SK-N-SH treated with all-trans-retinoic acid at 6 μM for 48 hours (cell line): ENCODE measurements at regions not wholly inside any gene's neighbourhood (a gene's known extent, or its start where the extent isn't known, plus 50 kb on each side); places are given as distances from the start of the nearest gene placed in this dataset.

Experiments used
- ATAC-seq: fragments of 200-7000 bp; cut with Tn5 transposase; 3 replicates; pipeline ENCODE4 v1.9.1; 2020; ENCODE audit warnings: mild to moderate bottlenecking, moderate library complexity
- ARNTL ChIP-seq: fragments of 450-650 bp; formaldehyde crosslinking; IDR thresholded peaks from 2 replicates; pipeline ENCODE4 v1.5.0; 2020; ENCODE audit warnings: low read depth, mild to moderate bottlenecking, moderate library complexity, borderline replicate concordance
- BACH2 ChIP-seq: fragments of 250-450 bp; sonication (Bioruptor Pico); IDR thresholded peaks from 2 replicates; pipeline ENCODE4 v1.9.0; 2021; ENCODE audit warnings: mild to moderate bottlenecking, borderline replicate concordance
- CREB5 ChIP-seq: fragments of 250-450 bp; sonication (Bioruptor Pico); IDR thresholded peaks from 2 replicates; pipeline ENCODE4 v1.5.1; 2020; ENCODE audit warnings: low read depth, mild to moderate bottlenecking, moderate library complexity
- CSDC2 ChIP-seq: fragments of 250-450 bp; sonication (Bioruptor Pico); IDR thresholded peaks from 2 replicates; pipeline ENCODE4 v1.5.0; 2020; ENCODE audit warnings: mild to moderate bottlenecking, moderate library complexity
- CSRNP3 ChIP-seq: fragments of 250-450 bp; sonication (Bioruptor Pico); IDR thresholded peaks from 2 replicates; pipeline ENCODE4 v1.5.1; 2021; ENCODE audit warnings: mild to moderate bottlenecking, moderate library complexity
- ESRRG ChIP-seq: fragments of 250-450 bp; sonication (Bioruptor Pico); IDR thresholded peaks from 2 replicates; pipeline ENCODE4 v1.6.1; 2021; ENCODE audit warnings: mild to moderate bottlenecking
- GLIS3 ChIP-seq: fragments of 250-450 bp; sonication (Bioruptor Pico); IDR thresholded peaks from 2 replicates; pipeline ENCODE4 v1.5.0; 2020; ENCODE audit warnings: mild to moderate bottlenecking, moderate library complexity
- PATZ1 ChIP-seq: fragments of 250-450 bp; sonication (Bioruptor Pico); IDR thresholded peaks from 2 replicates; pipeline ENCODE4 v1.8.0; 2020; ENCODE audit warnings: mild to moderate bottlenecking, moderate library complexity, borderline replicate concordance
- POU6F1 ChIP-seq: fragments of 250-450 bp; sonication (Bioruptor Pico); IDR thresholded peaks from 2 replicates; pipeline ENCODE4 v1.8.0; 2021; ENCODE audit warnings: low read depth, mild to moderate bottlenecking, moderate library complexity, borderline replicate concordance
- PPARA ChIP-seq: fragments of 250-450 bp; sonication (Bioruptor Pico); IDR thresholded peaks from 2 replicates; pipeline ENCODE4 v1.5.0; 2020; ENCODE audit warnings: mild to moderate bottlenecking, borderline replicate concordance
- RARB ChIP-seq: fragments of 250-450 bp; sonication (Bioruptor Pico); IDR thresholded peaks from 2 replicates; pipeline ENCODE4 v1.8.0; 2021; ENCODE audit warnings: mild to moderate bottlenecking, moderate library complexity
- SNAI2 ChIP-seq: fragments of 250-450 bp; sonication (Bioruptor Pico); IDR thresholded peaks from 2 replicates; pipeline ENCODE4 v1.5.0; 2020; ENCODE audit warnings: mild to moderate bottlenecking, moderate library complexity
- TCF4 ChIP-seq: fragments of 250-450 bp; sonication (Bioruptor Pico); IDR thresholded peaks from 2 replicates; pipeline ENCODE4 v1.8.0; 2021; ENCODE audit warnings: mild to moderate bottlenecking, moderate library complexity, borderline replicate concordance
- TOX ChIP-seq: fragments of 250-450 bp; sonication (Bioruptor Pico); IDR thresholded peaks from 2 replicates; pipeline ENCODE4 v1.8.0; 2021; ENCODE audit warnings: mild to moderate bottlenecking, moderate library complexity, borderline replicate concordance
- TSHZ2 ChIP-seq: fragments of 250-450 bp; sonication (Bioruptor Pico); IDR thresholded peaks from 2 replicates; pipeline ENCODE4 v1.5.0; 2020; ENCODE audit warnings: mild to moderate bottlenecking, moderate library complexity
- ZC3H10 ChIP-seq: fragments of 250-450 bp; sonication (Bioruptor Pico); IDR thresholded peaks from 2 replicates; pipeline ENCODE4 v1.5.1; 2021; ENCODE audit warnings: mild to moderate bottlenecking, moderate library complexity
- ZFP3 ChIP-seq: fragments of 250-450 bp; sonication (Bioruptor Pico); IDR thresholded peaks from 2 replicates; pipeline ENCODE4 v1.5.0; 2020; ENCODE audit warnings: mild to moderate bottlenecking, moderate library complexity
- ZFP30 ChIP-seq: fragments of 450-650 bp; formaldehyde crosslinking; IDR thresholded peaks from 2 replicates; pipeline ENCODE4 v1.5.0; 2022; ENCODE audit warnings: mild to moderate bottlenecking, moderate library complexity
- ZNF565 ChIP-seq: fragments of 450-650 bp; formaldehyde crosslinking; conservative IDR thresholded peaks from 2 replicates; pipeline ENCODE4 v1.5.0; 2020; ENCODE audit warnings: low read depth, mild to moderate bottlenecking, moderate library complexity
- ZNF70 ChIP-seq: fragments of 450-650 bp; formaldehyde crosslinking; IDR thresholded peaks from 2 replicates; pipeline ENCODE4 v1.5.0; 2020; ENCODE audit warnings: mild to moderate bottlenecking, moderate library complexity

- ATAC-seq = no peak
- no peak for TF ChIP-seq TOX (CRISPR knock-in tag)
- no peak for TF ChIP-seq ZFP3
- TF ChIP-seq TCF4 (CRISPR knock-in tag) = no peak
Observed at GRCh38 chr5:4156889-4157288, 561.3 kb downstream of the IRX1 start.

- TF ChIP-seq ZFP30 (no peak), CREB5 (no peak), CSRNP3 (CRISPR knock-in tag) (no peak)
- no peak for ATAC-seq
Observed at GRCh38 chr5:4158750-4159447, 563.3 kb downstream of the IRX1 start.

- TF ChIP-seq BACH2 (CRISPR knock-in tag) = no peak
- no peak for TF ChIP-seq ESRRG (CRISPR knock-in tag)
- no peak for TF ChIP-seq ZC3H10
- TF ChIP-seq TSHZ2 (CRISPR knock-in tag) = no peak
- TF ChIP-seq PPARA = no peak
- TF ChIP-seq SNAI2 (CRISPR knock-in tag) = no peak
- TF ChIP-seq ZNF565 (CRISPR knock-in tag) = no peak
- no peak for TF ChIP-seq GLIS3 (CRISPR knock-in tag)
- TF ChIP-seq ARNTL (CRISPR knock-in tag) = no peak
- TF ChIP-seq POU6F1 (CRISPR knock-in tag) = no peak
- no peak for TF ChIP-seq CSRNP3 (CRISPR knock-in tag)
- TF ChIP-seq PATZ1 (CRISPR knock-in tag) = no peak
- TF ChIP-seq ZNF70 (CRISPR knock-in tag) = no peak
- TF ChIP-seq RARB (CRISPR knock-in tag) = no peak
- no peak for TF ChIP-seq CSDC2 (CRISPR knock-in tag)
- no peak for ATAC-seq
Observed at GRCh38 chr5:4159681-4160080, 564.0 kb downstream of the IRX1 start.
